ENCODE measurements at regions not wholly inside any gene's neighbourhood (a gene's known extent, or its start where the extent isn't known, plus 50 kb on each side); places are given as distances from the start of the nearest gene placed in this dataset.
"Not testable (repeated sequence)": the region's sequence is repeated elsewhere in the genome, so short reads cannot be mapped to it uniquely, and the experiment has no call there.

DNA sequence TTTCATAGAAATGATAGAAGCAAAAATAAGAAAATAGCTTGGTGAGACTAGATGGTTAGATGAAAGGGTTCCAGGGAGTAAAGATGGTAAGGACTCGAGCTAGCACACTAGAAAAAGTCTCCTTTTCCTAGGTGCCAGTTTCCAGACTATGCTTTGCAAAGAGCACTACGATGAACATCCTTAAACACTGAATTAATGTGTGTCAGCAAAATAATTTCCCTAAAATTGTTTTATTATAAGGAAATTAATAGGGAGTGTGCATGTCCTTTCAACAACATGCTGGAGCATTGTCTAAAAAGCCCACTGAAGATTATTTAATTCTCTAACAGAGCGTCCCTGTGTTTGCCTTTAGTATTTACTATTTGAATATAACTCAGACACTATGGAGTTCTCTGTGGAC is 107.4 kb upstream of the NDUFV2 start:
- DNase-seq = no peak

DNA sequence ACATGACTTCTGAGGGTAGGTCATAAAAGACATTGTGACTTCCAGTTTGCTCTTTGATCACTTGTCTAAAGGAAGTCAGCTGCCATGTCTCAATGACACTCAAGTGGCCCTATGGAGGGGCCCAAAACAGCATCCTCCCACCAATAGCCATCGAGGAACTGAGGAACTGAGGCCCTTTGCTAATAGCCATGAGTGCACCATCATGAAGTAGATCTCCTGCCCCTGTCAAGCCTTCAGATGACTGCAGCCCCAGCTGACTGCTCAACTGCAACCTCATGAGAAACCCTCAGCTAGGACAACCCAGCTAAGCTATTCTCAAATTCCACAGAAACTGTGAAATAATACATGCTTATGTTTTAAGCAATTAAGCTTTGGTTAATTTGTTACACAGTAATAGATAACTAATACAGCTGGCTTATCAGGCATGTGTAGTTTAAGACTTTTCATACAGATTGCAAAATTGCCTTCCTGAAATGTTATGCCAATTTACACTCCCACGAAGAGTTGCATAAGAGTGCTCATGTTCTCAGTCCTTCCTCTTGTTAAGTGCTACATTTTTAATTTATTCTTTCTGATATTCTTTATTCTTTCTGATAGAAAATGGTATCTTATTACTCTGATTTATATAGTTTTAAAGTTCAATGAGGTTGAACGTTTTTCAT is 105.6 kb upstream of the NDUFV2 start:
- DNase-seq = no peak

DNA sequence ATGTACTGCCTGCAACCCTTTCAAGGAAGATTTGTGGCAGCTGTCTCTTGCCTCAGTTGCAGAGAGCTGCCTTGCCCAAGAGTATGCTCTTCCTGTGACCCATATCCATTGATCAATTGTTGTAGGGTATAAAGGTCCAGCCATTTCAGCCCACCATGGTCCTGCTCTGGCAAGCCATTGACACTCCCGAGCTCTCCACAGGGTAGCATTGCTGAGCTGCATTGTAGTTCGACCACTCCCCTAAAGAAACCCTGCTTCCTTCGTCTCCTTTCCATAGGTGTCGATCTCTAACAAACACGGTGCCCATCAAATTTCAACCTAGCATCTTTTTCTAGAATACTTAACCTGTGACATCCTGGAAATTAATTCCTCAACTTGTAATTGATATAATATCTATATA is 104.9 kb upstream of the NDUFV2 start:
- DNase-seq = no peak

DNA sequence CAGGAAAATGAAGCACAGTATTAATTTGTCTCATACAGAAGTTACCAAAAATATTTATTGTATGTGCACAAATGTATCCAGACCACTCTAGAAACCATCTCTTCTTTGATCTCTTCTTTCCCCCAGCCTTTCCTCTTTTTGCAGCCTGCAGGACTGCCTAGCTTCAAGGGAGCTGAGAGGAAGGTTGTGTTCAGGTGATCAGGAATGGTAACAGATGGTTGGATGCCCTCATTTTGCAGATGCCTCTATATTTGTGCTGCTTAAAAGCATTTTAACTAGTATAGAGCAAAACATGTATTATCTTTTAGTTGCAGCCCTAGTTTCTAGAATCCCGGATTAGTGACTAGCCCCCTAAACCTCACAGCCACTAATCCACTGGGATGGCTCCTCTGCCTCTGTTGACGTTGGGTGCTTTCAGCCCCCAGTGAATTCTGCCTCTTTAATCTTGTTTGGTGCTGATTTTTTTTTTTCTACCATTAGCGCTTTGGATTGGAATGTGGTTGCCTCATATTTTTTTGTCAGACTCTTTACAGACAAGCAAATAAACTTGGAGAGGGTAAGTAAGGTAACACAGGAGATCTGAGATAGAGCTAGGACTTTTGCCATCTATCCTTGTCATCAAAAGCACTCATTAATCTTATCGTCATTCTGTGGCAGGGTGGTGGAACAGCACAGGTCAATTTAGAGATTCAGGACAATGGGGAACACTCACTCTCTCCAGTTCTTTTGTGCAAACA is 103.8 kb upstream of the NDUFV2 start:
- peak; percentile 81 for DNase-seq

DNA sequence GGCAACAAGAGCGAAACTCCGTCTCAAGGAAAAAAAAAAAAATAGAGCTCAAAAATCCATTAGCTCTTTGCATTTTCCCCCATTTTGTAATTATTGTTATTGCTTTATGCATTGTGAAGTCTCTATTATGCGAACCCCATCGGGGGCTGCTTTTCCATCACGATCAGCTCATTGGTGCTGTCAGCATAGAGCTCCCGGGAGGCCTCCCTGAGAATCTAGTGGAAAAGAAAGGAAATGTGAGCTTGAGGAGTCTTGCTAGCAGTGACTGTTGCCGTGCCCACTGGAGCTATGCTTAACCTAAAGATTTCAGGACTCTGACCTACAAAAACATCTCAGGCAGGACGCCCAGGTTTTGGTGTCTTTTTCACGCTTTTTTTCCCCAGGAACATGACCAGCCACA is 102.6 kb upstream of the NDUFV2 start:
- no peak for DNase-seq

DNA sequence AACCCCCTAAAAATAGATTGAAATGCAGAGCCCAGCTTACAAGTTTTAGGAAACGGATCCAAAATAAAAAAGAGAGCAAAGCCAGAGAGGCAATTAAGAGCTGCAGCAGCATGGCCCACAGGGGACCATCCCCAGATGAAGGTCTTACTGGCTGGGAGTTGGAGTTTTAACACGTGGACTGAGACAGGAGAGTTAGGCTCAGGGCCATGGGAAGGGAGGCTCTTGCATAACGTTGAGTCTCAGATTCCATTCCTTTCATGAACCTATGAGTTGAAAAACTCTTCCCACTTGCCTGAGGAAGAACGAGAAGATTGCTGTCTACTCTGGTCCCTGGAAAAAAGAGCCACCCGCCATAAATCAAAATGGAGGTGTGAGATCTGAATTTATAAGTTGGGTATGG is 101.8 kb upstream of the NDUFV2 start:
- DNase-seq = no peak

DNA sequence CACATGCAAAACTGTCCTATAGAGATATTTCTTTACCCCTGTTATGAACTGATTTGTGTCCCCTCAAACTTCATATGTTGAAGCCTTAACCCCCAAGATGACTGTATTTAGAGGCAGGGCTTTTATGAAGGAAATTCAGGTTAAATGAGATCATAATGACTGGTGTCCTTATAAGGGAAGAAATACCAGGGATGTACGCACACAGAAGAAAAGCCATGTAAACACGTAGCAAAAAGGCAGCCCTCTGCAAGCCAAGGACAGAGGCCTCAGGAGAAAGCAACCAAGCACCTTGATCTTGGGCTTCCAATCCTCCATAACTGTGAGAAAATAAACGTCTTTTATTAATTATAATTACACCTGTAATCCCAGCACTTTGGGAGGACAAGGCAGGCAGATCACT is 101.3 kb upstream of the NDUFV2 start:
- DNase-seq = no peak

DNA sequence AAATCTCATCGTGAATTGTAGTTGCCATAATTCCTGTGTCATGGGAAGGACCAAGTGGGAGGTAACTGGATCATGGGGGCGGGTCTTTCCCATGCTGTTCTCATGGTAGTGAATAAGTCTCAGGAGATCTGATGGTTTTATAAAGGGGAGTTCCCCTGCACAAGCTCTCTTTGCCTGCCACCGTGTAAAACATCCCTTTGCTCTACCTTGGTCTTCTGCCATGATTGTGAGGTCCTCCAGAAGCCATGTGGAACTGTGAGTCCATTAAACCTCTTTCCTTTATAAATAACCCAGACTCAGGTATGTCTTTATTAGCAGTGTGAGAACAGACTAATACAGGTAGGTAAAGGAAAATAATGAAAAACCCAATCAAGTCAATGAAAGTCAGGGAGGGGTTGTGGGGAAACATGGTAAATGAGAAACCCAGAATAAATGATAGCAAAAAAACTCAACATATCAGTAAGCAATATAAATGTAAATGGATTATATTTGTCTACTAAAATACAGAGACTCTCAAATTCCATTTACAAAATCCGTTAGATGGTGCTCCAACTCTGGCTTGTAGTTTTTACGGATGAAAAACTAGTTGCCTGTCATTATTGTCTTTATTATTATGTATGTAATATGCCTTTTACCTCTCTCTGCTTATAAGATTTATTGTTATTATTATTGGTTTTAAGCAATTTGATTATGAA is 98.9 kb upstream of the NDUFV2 start:
- DNase-seq = no peak

DNA sequence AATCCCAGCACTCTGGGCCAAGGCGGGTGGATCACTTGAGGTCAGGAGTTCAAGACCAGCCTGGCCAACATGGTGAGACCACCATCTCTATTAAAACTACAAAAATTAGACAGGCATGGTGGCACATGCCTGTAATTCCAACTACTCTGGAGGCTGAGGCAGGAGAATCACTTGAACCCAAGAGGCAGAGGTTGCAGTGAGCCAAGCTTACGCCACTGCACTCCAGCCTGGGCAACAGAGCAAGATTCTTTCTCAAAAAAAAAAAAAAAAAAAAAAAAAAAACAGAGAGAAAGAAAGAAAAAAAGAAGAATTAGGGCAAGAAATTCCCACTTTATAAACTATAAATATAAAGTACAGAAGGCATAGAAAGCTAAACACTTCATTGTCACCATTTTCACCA is 98.2 kb upstream of the NDUFV2 start:
- DNase-seq = not testable (repeated sequence)

DNA sequence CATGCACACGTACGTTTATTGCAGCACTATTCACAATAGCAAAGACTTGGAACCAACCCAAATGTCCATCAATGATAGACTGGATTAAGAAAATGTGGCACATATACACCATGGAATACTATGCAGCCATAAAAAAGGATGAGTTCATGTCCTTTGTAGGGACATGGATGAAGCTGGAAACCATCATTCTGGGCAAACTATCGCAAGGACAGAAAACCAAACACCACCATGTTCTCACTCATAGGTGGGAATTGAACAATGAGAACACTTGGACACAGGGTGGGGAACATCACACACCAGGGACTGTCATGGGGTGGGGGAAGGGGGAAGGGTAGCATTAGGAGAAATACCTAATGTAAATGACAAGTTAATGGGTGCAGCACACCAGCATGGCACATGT is 94.8 kb upstream of the NDUFV2 start:
- DNase-seq = not testable (repeated sequence)

DNA sequence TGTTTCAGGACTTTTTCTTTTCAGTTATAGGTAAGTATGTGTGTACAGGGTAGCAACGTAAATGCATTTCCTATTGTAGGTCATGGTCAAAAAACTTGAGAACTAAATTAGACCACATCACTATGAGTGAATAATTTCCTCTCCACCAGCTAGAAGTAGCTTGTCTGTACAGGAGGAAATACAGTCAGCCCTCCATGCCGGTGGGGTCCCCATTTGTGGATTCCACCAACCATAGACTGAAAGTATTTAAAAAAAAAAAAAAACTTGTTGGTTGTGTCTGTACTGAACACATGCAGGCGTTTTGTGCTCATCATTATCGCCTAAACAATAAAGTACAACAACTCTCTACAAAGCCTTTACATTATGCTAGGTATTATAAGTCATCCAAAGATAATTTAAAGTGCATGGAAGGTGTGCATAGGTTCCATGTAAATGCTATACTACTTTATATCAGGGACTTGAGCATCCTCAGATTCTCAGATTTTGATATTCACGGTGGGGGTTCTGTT is 94.2 kb upstream of the NDUFV2 start:
- DNase-seq = no peak

DNA sequence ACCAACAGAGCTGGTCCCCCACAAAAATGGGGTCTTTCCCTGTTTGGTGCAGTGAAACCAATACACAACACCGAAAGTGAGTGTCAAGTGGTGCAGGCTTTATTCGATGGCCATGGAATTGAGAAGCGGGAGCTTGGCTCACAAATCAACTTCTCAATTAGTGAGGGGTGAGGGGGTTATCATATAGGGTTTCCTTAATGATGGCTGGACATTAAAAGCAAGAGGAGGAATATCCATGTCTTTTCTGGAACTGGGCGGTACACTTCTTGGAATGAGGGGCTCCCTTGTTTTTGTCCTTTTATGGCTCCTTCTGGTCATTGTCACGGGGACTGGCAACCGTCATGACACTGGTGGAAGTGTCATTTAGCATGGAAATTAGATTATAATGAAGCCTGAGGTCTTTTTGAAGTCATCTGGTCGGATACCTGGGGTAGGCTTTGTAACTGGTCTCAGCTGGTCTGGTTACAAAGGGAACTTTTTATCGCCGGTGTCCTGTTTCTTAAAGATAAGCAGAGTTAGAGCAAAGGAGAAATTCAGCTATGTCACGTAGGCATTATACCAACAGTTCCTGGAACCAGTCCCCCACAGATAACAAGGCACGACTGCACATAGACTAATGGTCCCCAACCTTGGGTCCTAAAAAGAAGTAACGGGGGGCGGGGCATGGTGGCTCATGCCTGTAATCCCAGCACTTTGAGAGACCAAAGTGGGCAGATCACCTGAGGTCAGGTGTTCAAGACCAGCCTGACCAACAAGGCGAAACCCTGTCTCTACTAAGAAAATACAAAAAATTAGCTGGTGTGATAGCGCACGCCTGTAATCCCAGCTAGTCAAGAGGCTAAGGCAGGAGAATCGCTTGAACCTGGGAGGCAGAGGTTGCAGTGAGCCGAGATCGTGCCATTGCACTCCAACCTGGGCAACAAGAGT is 93.5 kb upstream of the NDUFV2 start:
- no peak for DNase-seq

DNA sequence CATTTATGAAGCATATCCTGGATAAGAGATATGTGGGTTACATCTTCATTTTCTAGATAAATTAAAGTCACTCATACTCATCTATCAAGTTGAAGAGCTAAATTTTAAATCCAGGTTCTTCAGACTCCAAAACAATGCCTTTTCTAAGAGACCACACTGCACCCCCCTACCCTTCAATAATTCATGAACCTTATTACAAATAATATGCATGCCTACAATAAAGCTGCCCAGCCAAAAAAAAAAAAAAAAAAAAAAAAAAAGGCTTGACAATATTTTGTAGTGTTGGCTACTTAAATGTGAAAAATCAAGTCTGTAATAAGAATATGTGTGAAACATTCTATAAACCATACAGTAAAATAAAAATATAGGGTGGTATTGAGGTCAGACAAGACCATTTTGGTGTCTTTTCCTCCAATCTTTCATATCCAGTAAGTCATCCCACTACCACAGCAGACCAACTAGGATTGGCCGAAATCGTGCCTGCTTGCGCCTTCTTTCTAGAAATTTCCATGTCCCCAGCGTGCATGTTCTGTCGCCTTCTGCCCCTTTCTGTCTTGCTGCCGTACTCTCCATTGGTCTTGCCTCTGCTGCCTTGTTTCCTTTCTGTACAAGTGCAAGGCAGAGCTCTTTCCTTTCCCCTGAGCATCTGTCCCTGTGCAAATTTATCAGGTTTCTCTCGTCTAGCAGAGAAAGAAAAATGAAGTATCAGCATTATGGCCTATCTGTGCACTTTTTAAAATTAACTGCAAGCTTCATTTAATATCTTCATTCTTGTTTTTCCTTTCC is 92.6 kb upstream of the NDUFV2 start:
- DNase-seq = no peak

DNA sequence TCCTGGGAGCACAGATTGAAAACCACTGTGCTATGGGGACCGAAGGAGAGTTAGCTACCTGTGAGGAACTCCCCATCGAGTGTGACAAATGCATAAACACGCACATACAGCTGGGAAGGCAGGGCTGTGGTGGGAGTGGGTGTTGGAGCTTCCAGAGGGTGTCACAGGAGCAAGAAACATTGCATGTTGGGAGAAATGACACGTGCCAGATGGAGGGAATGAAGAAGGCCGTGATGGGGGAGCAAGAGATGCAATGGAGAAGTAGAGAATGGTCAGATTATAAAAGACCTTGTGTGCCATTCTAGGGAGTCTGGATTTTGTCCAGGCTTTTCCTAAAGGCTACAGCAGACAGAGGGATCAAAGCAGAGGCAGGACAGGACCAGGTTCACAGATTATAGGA is 91.1 kb upstream of the NDUFV2 start:
- DNase-seq = no peak

DNA sequence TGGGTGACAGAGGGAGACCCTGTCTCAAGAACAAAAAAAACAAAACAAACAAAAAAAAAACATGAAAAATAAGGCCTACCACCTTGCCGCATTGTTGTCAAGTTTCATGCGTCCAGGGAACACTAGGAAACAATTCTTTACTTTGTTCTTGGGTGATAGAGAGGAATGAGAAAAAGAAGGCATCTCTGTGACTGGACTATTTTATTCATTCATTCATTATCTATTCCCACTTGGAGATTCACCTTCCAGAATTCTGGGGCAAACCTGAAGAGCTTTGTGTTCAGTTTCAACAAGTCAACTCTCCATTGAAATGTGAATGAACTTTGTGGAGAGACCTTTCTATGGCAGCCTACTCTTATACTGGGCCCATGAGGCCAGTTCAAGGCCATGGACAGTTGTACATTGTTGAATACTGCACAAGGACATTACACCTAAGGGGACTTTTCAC is 88.5 kb upstream of the NDUFV2 start:
- DNase-seq = no peak

DNA sequence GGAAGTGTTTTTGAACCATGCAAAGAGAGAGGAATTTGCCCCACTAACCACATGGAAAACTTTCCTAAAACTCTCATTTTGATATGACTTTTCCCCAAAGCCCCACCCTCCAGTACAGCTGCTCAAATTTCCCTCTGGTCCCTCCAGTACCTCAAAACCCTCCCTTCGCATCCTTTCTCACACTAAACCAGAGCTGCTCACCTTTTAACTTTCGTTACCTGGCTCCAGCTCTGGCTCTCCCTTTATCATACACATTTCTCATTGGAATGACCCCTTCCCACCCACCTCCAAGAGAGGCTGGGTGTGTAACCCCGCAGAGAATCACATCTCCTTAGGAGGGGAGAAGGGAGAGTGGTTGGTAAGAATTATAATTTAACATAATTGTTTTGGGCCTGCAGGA is 86.8 kb upstream of the NDUFV2 start:
- DNase-seq = no peak

DNA sequence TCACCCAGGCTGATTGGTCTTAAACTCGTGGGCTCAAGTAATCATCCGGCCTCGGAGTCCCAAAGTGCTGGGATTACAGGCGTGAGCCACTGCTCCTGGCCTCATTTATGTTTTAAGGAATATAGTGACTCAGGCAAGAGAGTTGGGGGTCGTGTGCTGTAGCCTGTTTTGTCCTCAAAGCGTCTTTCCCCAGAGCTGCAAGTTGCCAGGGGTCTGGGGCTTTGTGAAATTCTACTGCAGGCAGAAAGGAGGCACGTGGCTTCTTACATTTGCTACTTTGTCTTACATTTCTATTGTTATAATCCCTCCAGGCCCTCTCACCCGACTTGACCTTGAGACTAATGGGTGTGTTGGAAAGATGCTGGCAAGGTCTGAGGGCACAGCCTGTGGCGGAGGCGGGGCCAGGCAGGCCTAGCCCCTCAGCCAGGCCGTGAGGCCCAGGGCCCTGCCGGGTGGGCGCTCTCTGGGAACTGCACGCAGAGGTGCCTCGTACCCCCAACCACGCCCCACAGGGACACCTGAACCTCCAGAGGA is 85.8 kb upstream of the NDUFV2 start:
- DNase-seq = peak; percentile 37

DNA sequence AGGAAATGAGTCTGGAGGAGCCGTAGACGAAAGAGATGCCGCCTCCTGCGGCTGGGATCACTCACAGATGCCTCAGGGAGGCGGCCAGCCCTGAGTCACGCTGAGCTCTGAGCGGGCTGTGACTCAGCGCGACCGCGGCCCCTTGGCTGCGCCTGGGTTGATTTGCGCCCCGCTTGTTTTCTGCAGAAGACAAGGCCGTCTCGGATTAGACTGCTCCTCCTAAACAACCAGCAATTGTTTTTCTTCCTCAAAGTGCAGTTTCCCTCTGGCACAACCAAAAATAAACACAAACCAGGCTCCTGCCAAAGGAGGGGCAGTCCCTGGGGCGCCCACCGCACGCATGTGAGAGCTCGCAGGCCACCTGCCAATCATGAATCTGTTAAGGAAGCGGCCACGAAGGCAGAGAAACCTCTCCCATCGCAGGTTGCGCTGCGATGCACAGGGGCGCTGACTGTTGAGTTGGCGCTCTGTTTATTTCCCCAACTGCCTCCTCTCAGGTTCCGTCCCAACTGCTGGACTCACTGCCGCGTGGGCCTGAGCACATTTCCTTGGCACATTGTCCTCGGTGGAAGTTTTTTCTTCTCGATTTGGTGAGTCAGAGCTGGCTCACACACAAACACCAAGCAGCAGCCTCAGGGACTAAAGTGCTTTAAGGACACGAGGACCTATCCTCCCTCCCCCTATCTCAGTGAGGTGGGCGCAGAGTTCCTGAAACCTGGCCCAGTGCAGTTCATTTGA is 85.2 kb upstream of the NDUFV2 start:
- no peak for DNase-seq

DNA sequence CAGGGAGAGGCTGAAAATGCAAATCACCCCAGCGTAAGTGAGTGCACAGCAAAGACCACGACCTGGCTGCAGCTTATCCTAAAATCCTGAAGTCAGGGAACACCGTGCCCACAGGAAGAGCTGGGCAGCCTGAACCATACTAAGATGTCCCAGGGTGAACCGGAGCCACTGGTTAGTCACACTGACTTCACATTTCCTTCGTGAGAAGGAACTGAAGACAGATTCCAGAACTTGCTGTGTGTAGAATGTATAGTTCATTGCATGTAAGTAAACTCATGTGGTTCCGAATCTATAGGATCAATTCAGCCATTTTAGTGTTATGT is 84.6 kb upstream of the NDUFV2 start:
- DNase-seq = no peak

DNA sequence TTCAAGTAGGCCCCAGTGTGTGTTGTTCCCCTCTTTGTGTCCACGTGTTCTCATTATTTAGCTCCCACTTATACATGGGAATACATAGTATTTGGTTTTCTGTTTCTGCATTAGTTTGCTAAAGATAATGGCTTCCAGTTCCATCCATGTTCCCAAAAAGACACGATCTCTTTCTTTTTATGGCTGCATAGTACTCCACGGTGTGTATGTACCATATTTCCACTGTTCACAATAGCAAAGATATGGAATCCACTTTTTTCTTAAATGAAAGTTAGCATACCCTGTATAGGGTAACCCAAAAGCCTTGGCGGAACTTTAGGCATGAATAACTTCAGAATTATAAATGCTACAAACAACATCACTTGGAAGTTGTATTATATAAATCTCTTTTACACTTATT is 83.4 kb upstream of the NDUFV2 start:
- DNase-seq = no peak

DNA sequence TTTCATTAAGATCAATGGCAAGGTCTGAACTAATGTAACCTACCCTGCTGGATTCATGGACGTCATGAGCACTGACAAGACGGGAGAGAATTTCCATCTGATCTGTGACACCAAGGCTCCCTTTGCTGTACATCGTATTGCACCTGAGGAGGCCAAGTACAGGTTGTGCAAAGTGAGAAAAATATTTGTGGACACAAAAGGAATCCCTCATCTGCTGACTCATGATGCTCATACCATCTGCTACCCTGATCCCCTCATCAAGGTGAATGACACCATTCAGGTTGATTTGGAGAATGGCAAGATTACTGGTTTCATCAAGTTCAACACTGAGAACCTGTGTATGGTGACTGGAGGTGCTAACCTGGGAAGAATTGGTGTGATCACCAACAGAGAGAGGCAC is 82.3 kb upstream of the NDUFV2 start:
- peak; percentile 37 for DNase-seq

All from NCI-H2171 treated with DMSO at 0.1 percent for 48 hours (cell line).